Fibroblast of the aortic adventitia (primary cell): ENCODE measurements at regions not wholly inside any gene's neighbourhood (a gene's known extent, or its start where the extent isn't known, plus 50 kb on each side); places are given as distances from the start of the nearest gene placed in this dataset.

ENCODE experiments used
- DNase-seq: peaks from one replicate; pipeline ENCODE4 v3.0.0-alpha.2; 2010; ENCODE audit warnings: low read depth
- H3K4me3 ChIP-seq: 2 replicates; pipeline ENCODE4 v1.5.1; 2011; ENCODE audit warnings: low read depth, mild to moderate bottlenecking, control low read depth, low read length, moderate library complexity
- TF ChIP-seq, protein P1 (sequence below): IDR thresholded peaks from 2 replicates; pipeline ENCODE4 v1.5.1; 2011; ENCODE audit warnings: mild to moderate bottlenecking, low read length, control low read depth, inconsistent platforms; ENCODE audit not compliant: insufficient read depth

DNA sequence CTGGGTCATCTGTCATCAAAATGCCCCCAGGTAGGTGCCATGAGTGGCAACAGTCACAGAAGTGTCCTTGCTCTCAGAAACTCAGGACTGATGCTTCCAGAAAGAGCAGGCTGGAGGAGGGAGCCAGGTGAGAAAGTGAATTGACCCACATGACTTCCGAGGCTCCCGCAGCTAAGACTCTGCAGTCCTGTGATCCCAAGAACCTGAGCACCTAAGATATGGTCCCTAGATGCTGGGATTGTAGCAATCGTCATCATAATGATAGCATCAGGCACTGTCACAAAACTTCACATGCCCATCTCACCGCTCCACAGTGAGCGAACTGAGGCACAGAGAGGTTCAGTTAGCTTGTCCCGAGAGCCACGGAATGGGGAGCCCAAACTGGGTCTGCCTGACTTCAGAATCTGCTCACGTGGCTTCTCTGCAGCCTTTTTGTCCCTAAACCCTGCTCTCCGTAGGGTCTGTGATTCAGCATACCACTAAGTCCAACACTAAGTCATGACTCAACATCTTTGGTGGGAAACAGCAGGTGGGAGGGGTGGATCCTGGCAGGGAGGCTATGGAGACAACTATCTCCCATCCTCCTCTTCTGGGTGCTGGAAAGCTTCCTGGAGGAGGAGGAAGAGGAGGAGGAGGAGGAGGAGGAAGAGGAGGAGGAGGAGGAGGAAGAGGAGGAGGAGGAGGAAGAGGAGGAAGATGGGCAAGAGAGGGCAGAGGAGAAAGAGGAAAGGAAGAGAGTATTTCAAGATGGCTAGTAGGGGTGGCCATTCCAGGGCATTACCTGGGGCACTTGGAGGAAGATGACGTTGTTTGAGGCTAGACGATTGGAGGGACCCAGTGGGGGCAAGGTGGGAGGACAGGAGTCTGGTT lies 55.5 kb upstream of the DLX4 start:
- peak; percentile 32 for DNase-seq
- TF ChIP-seq, protein P1, sequence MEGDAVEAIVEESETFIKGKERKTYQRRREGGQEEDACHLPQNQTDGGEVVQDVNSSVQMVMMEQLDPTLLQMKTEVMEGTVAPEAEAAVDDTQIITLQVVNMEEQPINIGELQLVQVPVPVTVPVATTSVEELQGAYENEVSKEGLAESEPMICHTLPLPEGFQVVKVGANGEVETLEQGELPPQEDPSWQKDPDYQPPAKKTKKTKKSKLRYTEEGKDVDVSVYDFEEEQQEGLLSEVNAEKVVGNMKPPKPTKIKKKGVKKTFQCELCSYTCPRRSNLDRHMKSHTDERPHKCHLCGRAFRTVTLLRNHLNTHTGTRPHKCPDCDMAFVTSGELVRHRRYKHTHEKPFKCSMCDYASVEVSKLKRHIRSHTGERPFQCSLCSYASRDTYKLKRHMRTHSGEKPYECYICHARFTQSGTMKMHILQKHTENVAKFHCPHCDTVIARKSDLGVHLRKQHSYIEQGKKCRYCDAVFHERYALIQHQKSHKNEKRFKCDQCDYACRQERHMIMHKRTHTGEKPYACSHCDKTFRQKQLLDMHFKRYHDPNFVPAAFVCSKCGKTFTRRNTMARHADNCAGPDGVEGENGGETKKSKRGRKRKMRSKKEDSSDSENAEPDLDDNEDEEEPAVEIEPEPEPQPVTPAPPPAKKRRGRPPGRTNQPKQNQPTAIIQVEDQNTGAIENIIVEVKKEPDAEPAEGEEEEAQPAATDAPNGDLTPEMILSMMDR: no peak
- no peak overlapping the region for H3K4me3 ChIP-seq

GRCh38 chr17:49914096-49914490 lies 54.9 kb upstream of the DLX4 start:
- TF ChIP-seq, protein P1: no peak
- DNase-seq: no peak

GRCh38 chr17:49914664-49915063 lies 54.3 kb upstream of the DLX4 start:
- no peak for DNase-seq
- TF ChIP-seq, protein P1: no peak
- no peak overlapping the region for H3K4me3 ChIP-seq

More at GRCh38 chr17:49914096-49914490, 54.9 kb upstream of the DLX4 start:
- H3K4me3 ChIP-seq: no peak overlapping the region

- TF ChIP-seq, protein P1: no peak
- no peak overlapping the region for H3K4me3 ChIP-seq
- no peak for DNase-seq
Observed at GRCh38 chr17:49915260-49915659, 53.7 kb upstream of the DLX4 start.

DNA sequence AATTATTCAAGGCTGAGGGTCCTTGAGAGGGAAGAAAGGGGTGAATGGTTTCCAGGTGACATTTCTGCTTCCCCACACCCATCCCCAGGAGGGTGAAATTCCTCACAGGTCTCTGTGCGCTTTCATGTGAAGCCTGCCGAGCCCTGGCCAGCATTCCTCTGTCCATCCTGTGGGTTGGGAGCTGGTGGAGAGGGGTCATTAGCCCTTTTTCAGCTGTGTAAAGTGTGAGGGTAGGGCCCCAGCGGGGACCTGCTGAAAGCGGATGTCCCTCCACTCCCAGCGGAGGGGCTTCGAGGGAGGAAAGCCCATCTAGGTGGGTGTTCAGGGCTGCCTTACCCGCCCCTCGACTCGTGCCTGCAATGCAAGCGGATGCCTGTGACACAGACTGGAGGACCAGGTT lies 53.3 kb upstream of the DLX4 start:
- TF ChIP-seq, protein P1: no peak
- H3K4me3 ChIP-seq: no peak overlapping the region
- no peak for DNase-seq

GRCh38 chr17:49916854-49917515 lies 52.0 kb upstream of the DLX4 start:
- TF ChIP-seq, protein P1: no peak
- no peak for DNase-seq
- H3K4me3 ChIP-seq: no peak overlapping the region
